GM18505 (cell line): ENCODE measurements at regions not wholly inside any gene's neighbourhood (a gene's known extent, or its start where the extent isn't known, plus 50 kb on each side); places are given as distances from the start of the nearest gene placed in this dataset.

Source experiments
- ATAC-seq: cut with Tn5 transposase; IDR thresholded peaks from one replicate; pipeline ENCODE4 v1.9.1; 2021; ENCODE audit not compliant: unreplicated experiment
- POLR2A ChIP-seq: IDR thresholded peaks from 4 replicates; pipeline ENCODE4 v1.6.1; 2011; ENCODE audit warnings: borderline replicate concordance; ENCODE audit not compliant: insufficient read depth, insufficient read length; ENCODE audit errors: extremely low read depth

GRCh38 chr4:53676402-53676871 lies 85.2 kb upstream of the LNX1 start:
- ATAC-seq: no peak
- no peak for TF ChIP-seq POLR2A

DNA sequence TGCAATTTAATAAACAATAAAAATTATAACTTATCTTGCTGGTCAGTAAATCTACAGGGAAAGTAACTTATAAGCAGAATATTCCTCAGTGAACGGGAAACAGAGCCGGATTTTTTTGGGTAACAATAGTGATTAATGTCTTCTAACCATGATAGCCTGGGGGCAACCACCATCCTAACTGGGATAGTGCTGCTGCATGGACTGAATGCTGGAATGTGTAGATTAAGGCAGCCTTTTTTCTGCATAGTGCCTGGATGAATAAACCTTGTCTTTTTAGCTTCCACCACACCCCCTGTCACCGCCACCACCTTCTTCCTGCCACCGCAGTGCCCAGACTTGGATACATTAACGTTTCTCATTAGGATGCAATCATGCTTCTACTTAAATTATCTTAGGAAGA lies 83.6 kb upstream of the LNX1 start:
- no peak for TF ChIP-seq POLR2A
- no peak for ATAC-seq

- ATAC-seq: no peak
- TF ChIP-seq POLR2A: no peak
These were observed 81.6 kb upstream of the LNX1 start for GRCh38 chr4:53672873-53673272.

- no peak for TF ChIP-seq POLR2A
- no peak for ATAC-seq
These were observed 80.5 kb upstream of the LNX1 start for GRCh38 chr4:53671757-53672156.

GRCh38 chr4:53659737-53660136 lies 68.5 kb upstream of the LNX1 start:
- ATAC-seq: no peak
- no peak for TF ChIP-seq POLR2A

DNA sequence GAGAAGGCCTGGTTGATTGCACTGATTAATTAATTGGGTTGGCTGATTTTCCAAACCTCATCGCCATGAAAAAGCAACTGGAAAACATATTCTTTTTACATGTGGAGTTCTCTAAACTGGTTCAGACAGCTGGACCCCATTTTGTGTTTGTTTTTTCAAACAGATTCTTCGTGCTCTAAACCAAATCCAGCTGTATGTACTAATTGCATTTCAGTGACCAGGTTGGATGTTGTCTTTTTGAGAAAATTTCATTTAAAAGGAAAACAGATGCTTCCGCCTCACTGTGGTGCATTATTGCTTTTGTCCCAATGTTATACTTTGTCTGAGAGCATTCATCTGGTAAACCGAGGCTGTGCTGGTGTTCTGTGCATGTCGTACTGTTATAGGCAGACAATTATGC lies 67.8 kb upstream of the LNX1 start:
- ATAC-seq: no peak
- TF ChIP-seq POLR2A: no peak

DNA sequence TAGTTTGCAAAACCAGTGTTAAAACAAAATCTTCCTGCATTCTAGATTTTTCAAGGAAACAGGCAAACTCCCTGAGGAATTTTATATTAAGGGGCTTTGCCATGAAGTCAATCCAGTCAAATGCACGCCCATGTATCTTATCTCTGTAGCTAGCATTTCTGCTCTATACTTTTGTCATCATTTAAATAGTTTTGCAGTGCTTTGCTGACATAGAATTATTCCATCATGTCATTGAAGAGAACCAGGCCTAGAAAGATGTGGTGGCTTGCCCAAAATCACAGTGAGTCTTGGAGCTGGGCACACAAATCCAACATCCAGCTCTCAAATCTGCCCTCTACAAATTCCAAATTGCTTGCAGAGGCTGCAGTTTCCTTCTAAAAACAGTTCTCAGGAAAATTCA lies 66.7 kb upstream of the LNX1 start:
- no peak for ATAC-seq
- no peak for TF ChIP-seq POLR2A

DNA sequence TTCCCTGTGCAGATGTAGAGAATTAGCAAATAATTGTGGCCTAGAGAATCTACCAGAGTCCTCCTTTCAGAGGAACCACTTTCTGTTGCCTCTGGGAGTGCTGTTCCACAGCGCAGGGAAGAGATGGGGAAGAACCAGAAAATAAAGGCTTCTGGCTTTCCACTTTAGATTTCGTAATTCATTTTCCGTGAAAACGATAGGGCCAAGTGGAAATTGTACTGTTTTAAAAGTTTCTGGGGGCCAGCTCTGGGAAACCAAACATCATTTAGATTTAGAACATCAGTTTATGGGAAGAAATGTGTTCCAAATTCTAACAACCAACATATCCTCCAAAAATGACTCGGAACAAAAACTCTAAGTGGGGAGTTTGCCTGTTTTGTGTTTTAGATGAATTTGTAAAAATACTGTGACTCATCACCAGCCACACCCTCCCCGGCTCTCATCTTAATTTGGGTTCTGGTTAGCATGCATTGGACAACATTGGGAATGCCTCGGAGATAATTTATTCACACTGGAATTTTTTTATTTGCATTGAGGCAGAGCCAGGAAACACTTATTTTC lies 65.2 kb upstream of the LNX1 start:
- no peak for TF ChIP-seq POLR2A
- ATAC-seq: no peak

DNA sequence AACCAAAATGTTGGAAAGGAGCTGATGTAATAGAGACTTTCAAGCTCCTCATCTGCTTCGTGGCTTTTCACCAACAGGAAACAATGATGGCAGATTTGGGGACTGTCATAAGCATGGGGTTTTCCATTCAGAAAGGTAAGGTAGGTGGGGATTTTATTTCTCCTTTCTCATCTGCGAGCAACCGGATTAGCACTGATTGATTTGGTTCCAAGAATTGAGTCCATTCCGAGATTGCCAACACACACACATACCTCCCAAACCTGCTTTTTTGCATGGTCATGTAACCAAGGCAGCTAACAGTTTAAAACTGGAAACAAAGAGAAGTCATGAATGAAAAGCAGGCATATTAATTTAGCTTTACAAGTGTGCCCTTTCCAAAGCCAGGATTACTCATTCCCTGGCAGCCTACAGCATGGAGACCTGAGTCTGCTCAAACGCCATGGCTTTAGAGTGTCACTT lies 63.0 kb upstream of the LNX1 start:
- no peak for TF ChIP-seq POLR2A
- ATAC-seq: no peak

DNA sequence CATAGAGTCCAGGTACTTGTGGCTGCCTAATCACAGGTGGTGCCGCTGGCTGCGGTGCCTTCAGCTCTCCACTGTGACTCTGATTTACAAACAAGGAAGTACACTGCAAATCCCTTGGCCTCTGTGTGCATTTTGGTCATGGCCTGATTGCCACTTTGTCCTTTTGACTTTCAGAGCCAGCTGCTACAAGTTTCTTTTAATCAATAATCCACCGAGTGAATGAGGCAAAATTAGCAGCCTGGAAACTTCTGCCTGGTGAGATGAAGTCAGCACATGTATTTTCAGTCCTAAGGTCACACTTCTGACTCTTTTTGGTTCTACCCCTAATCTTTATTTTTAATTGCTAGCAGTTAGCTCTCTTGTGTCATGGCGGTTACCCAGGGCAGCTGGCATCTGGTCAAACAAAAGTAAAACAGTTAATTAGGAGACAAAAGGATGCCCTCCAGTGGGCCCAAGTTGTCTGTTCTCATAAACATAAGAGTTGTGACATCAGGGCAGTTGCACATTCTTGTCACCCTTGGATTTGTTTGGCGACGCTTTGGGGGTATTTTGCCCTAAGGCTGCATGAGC lies 62.3 kb upstream of the LNX1 start:
- peak; percentile 70 for ATAC-seq

GRCh38 chr4:53651156-53651735 lies 60.0 kb upstream of the LNX1 start:
- no peak for TF ChIP-seq POLR2A
- no peak for ATAC-seq

More for the DNA sequence above, 62.3 kb upstream of the LNX1 start:
- no peak for TF ChIP-seq POLR2A

DNA sequence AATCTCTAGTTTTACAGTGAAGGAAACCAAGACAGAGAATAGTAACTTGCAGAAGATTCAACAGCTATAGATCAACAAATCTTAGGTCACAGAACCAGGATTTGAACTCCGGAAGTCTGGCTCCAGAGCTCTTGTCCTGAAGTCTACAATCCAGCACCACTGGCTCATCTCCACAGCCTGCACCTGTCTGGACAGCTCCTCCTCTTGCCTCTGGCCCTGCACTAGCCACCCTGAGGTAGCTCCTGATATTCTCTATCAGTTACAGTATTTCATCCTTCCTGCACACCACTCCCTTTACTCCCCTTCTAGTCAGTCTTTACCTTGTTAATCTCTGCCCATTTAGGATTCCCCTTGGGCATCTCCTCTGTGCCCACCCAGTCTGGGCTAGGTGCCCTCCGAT lies 58.1 kb upstream of the LNX1 start:
- no peak for ATAC-seq
- no peak for TF ChIP-seq POLR2A

DNA sequence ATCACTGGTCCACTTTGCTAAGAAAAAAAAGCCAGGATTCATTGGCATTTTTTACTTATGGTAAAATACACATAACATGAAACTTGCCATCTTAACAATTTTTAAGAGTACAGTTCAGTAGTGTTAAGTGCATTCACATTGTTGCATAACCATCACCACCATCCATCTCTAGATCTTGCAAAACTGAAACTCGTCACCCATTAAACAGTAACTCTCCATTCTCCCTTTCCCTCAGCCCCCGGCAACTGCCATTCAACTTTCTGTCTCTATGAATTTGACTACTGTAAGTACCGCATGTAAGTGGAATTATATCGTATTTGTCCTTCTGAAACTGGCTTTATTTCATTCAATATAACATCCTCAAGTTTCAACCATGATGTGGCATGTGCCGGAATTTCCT lies 56.3 kb upstream of the LNX1 start:
- ATAC-seq: no peak
- TF ChIP-seq POLR2A: no peak

GRCh38 chr4:53646795-53647194 lies 55.5 kb upstream of the LNX1 start:
- TF ChIP-seq POLR2A: no peak
- ATAC-seq: no peak
